CD4-positive, alpha-beta memory T cell (primary cell): ENCODE measurements at regions not wholly inside any gene's neighbourhood (a gene's known extent, or its start where the extent isn't known, plus 50 kb on each side); places are given as distances from the start of the nearest gene placed in this dataset.

Experiments
- CTCF ChIA-PET: fragments of 350-600 bp; sonication (Branson Sonifier 250); formaldehyde crosslinking; loops from one replicate; lab custom pipeline; 2021; ENCODE audit warnings: inconsistent platforms; ENCODE audit not compliant: partially characterized antibody; lab: Charles Lee
- POLR2A ChIA-PET: fragments of 350-600 bp; sonication (Branson Sonifier 250); formaldehyde crosslinking; loops from one replicate; lab custom pipeline; 2021; ENCODE audit not compliant: partially characterized antibody; lab: Charles Lee
- DNase-seq, 5 donors: peaks; one replicate each; pipeline versions ENCODE4 v3.0.0 to v3.0.0-alpha.2; 2020 to 2022; ENCODE audit warnings: mixed read lengths in 1 of 5
- H3K27ac ChIP-seq: one replicate; pipeline ENCODE4 v1.7.0; 2013; ENCODE audit warnings: low read depth, low read length
- H3K27me3 ChIP-seq: 2 replicates; pipeline ENCODE4 v1.7.0; 2013; ENCODE audit warnings: mild to moderate bottlenecking, low read length, moderate library complexity; ENCODE audit not compliant: insufficient read depth
- H3K36me3 ChIP-seq: 2 replicates; pipeline ENCODE4 v1.7.0; 2013; ENCODE audit warnings: mild to moderate bottlenecking, low read length, moderate library complexity; ENCODE audit not compliant: insufficient read depth
- H3K4me1 ChIP-seq: 2 replicates; pipeline ENCODE4 v1.7.0; 2013; ENCODE audit warnings: mild to moderate bottlenecking, low read length, moderate library complexity; ENCODE audit not compliant: insufficient read depth
- H3K4me3 ChIP-seq, 2 donors: one replicate each; pipeline ENCODE4 v1.7.0; 2013; ENCODE audit warnings: low read length in 2 of 2, mild to moderate bottlenecking in 1 of 2
- H3K9me3 ChIP-seq, 2 donors: one replicate each; pipeline ENCODE4 v1.7.0; 2013; ENCODE audit warnings: low read length in 2 of 2, control low read depth in 1 of 2; ENCODE audit not compliant: control insufficient read depth in 1 of 2
- H3K27ac Mint-ChIP-seq, 7 donors: one replicate each; pipeline ENCODE4 v1.8.0; 2020 to 2021; ENCODE audit warnings: mixed read lengths in 7 of 7, mild to moderate bottlenecking in 6 of 7, inconsistent platforms in 3 of 7, moderate library complexity in 3 of 7
- H3K27me3 Mint-ChIP-seq, 2 donors: one replicate each; pipeline ENCODE4 v1.8.0; 2020 to 2021; ENCODE audit warnings: mixed read lengths in 2 of 2
- H3K36me3 Mint-ChIP-seq, 2 donors: one replicate each; pipeline ENCODE4 v1.8.0; 2020 to 2021; ENCODE audit warnings: mixed read lengths in 2 of 2, inconsistent platforms in 1 of 2, mild to moderate bottlenecking in 1 of 2
- H3K4me1 Mint-ChIP-seq, 4 donors: one replicate each; pipeline ENCODE4 v1.8.0; 2020 to 2021; ENCODE audit warnings: mixed read lengths in 4 of 4, mild to moderate bottlenecking in 1 of 4
- H3K4me3 Mint-ChIP-seq, 8 donors: one replicate each; pipeline ENCODE4 v1.8.0; 2020 to 2021; ENCODE audit warnings: mixed read lengths in 8 of 8, mild to moderate bottlenecking in 7 of 8, moderate library complexity in 6 of 8, inconsistent platforms in 3 of 8
- H3K9me3 Mint-ChIP-seq, 8 donors: one replicate each; pipeline ENCODE4 v1.8.0; 2020 to 2021; ENCODE audit warnings: mixed read lengths in 8 of 8, mild to moderate bottlenecking in 5 of 8, inconsistent platforms in 3 of 8, moderate library complexity in 1 of 8
- intact Hi-C: fragments of 100-400 bp; cut with micrococcal nuclease; formaldehyde crosslinking; loops from one replicate; pipeline ENCODE4 v1.15.1; 2023

DNA sequence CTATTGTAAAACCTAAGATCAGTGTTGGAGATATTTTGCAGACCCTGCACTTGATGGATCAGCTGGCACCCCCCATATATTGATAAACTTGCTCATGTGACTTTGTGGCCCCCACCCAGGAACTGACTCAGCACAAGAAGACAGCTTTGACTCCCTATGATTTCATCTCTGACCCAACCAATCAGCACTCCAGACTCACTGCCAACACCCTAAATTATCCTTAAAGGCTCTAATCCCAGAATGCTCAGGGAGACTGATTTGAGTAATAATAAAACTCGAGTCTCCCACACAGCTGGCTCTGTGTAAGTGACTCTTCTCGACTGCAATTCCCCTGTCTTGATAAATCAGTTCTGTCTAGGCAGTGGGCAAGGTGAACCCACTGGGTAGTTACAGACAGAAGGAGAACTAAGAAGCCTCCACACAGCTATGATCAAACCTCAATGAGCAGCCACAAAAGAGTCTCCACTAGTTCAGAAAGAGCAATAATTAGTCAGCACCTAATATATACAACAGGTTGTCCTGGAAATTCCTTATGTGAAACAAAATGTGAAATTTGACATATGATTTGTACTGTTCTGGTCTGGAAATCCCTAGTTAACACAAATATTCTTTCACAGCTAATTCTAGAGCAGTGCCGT lies 52.2 kb downstream of the ACTL7B start:
- Histone ChIP-seq H3K27me3 (no peaks in the 10 kb centered on the region), H3K4me1 (no peaks in the 10 kb centered on the region), H3K36me3 (no peaks in the 10 kb centered on the region), H3K9me3 (no peaks in the 10 kb centered on the region), H3K27ac (no peak overlapping the region), H3K4me3 (no peak overlapping the region)
- intact Hi-C loops: no loop called here
- Mint-ChIP-seq H3K27ac (no peak overlapping the region), H3K4me1 (no peaks in the 10 kb centered on the region), H3K9me3 (no peaks in the 10 kb centered on the region), H3K36me3 (no peaks in the 10 kb centered on the region), H3K27me3 (peaks cover 5 to 10% of the 10 kb centered on the region in 2 donors), H3K4me3 (no peak overlapping the region)
- ChIA-PET CTCF (no interaction called here), POLR2A (no interaction called here)
- no peak for DNase-seq

DNA sequence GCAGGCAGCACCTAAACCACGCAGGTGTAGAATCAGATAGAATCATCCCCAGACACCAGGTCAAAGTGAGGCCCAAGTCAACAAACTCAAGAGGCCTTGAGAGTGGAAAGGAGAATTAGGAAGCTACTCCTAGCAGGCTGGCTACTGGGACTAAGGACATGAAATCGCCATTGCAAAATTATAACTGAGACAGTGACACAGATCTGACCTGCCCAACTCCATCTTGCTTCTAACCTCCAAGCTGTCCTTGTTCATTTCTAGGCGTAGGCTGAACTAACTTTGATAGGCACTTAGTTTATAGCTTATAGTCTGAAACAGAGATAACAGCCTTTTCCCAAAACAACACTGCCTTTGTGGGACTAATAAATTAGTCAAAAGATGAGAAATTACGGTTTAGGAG lies 52.8 kb downstream of the ACTL7B start:
- no peak overlapping the region for H3K4me3 ChIP-seq
- Mint-ChIP-seq H3K4me3 (no peak overlapping the region), H3K36me3 (no peaks in the 10 kb centered on the region), H3K9me3 (no peaks in the 10 kb centered on the region), H3K27ac (no peak overlapping the region), H3K27me3 (peaks cover 5 to 10% of the 10 kb centered on the region in 2 donors), H3K4me1 (no peaks in the 10 kb centered on the region)
- H3K4me1 ChIP-seq: no peaks in the 10 kb centered on the region
- H3K36me3 ChIP-seq: no peaks in the 10 kb centered on the region
- ChIA-PET CTCF (no interaction called here), POLR2A (no interaction called here)
- H3K27ac ChIP-seq: no peak overlapping the region
- no peaks in the 10 kb centered on the region for H3K9me3 ChIP-seq
- H3K27me3 ChIP-seq: no peaks in the 10 kb centered on the region
- DNase-seq: no peak
- intact Hi-C loops: no loop called here

DNA sequence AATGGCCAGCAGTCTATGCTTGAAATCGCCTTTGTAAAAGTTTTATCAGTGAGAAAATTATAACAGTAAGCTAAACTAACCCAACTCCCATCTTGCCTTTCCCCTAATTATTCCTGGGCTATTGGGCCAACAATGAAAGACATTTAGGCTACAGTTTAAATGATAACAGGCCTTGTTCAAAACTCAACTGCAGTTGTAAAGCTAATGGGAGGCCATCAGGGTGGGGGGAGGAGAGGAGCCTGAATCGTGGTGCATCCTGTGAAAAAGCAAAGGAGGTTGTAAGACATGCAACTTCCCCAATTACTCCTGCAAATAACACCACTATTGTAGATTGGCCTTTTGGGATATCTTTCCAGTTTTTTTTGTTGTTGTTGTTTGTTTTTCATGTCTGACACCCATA lies 53.8 kb downstream of the ACTL7B start:
- no peaks in the 10 kb centered on the region for H3K9me3 ChIP-seq
- peaks cover 6 to 7% of the 10 kb centered on the region in 2 donors for H3K27me3 Mint-ChIP-seq
- H3K27ac Mint-ChIP-seq: no peak overlapping the region
- DNase-seq: no peak
- no peaks in the 10 kb centered on the region for H3K4me1 Mint-ChIP-seq
- intact Hi-C loops: no loop called here
- no peaks in the 10 kb centered on the region for H3K9me3 Mint-ChIP-seq
- no peaks in the 10 kb centered on the region for H3K36me3 Mint-ChIP-seq
- no peak overlapping the region for H3K27ac ChIP-seq
- H3K27me3 ChIP-seq: no peaks in the 10 kb centered on the region
- no peak overlapping the region for H3K4me3 Mint-ChIP-seq
- CTCF ChIA-PET: interaction anchor here (0.5 kb wide), 1 partner anchor 269 kb away, joined by 3 read pairs; no protein-coding TSS in a partner anchor
- H3K4me1 ChIP-seq: no peaks in the 10 kb centered on the region
- POLR2A ChIA-PET: no interaction called here
- no peak overlapping the region for H3K4me3 ChIP-seq
- H3K36me3 ChIP-seq: no peaks in the 10 kb centered on the region

DNA sequence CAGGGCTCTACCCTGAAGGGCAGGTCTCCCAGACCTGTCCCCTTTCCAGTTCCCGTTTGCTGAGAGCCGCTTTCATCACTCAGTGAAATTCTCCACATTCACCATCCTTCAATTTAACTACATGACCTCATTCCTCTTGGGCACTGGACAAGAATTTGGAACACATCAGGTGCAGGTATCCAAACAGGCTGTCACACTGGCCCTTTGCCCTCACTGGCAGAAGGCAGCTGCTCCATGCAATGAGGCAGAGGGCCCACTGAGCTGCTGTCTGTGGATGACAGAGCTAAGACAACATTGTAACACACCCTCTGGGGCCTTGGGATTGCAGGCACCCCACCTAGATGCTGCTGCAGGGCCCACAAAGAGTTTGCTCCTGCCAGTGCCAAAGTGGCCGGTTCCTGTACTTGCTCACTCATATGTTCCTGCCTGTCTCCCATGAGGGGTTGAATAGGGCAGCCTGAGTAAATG lies 55.1 kb downstream of the ACTL7B start:
- Histone ChIP-seq H3K4me3 (no peak overlapping the region), H3K9me3 (no peaks in the 10 kb centered on the region), H3K27me3 (no peaks in the 10 kb centered on the region), H3K4me1 (no peaks in the 10 kb centered on the region), H3K27ac (no peak overlapping the region), H3K36me3 (no peaks in the 10 kb centered on the region)
- DNase-seq: no peak
- ChIA-PET POLR2A (no interaction called here), CTCF (no interaction called here)
- intact Hi-C loops: no loop called here
- H3K27ac Mint-ChIP-seq: no peak overlapping the region
- H3K4me1 Mint-ChIP-seq: no peaks in the 10 kb centered on the region
- H3K9me3 Mint-ChIP-seq: no peaks in the 10 kb centered on the region
- peaks cover 1 to 2% of the 10 kb centered on the region in 2 donors for H3K27me3 Mint-ChIP-seq
- no peak overlapping the region for H3K4me3 Mint-ChIP-seq
- H3K36me3 Mint-ChIP-seq: no peaks in the 10 kb centered on the region

DNA sequence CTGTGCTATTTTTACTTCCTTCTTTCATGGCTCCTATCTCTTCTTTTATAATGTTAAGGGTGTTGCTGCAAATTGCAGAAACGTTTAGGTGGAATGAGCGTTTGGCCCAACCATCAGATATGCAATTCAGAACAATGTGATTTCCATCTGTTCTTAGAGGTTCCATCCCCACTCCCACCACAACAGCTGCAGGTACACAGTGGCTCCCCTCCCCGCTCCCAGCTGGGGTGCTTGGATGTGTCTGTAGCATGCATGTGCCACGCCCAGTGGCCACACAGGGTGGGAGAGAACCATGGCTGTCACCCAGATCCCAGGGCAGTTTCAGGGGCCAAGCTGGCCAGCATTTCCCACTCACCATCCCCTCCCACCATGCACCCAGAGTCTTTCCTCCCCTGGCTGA lies 62.2 kb downstream of the ACTL7B start:
- ChIA-PET CTCF (no interaction called here), POLR2A (no interaction called here)
- H3K27ac ChIP-seq: no peak overlapping the region

DNA sequence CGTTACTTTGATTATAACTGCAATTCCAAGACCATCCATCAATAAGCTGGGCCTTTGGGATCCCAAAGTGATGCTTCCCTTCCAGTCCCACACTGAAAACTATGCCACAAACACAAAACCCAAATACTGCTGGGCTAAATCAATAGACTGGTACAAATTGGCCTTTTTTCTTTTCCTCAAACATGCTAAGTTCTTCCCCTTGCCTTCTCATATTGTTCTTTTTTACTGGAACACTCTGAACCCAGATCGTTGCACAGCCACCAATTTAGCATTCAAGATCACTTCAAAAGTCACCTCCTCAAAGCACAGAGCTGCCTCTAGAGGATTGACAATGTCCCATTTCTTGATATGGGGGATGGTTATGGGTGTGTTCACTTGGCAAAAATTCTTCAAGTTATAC lies 66.0 kb downstream of the ACTL7B start:
- Mint-ChIP-seq H3K27ac (no peak overlapping the region), H3K9me3 (peaks cover 0 to 8% (median 3%) of the 10 kb centered on the region in 8 donors), H3K36me3 (no peaks in the 10 kb centered on the region), H3K4me1 (no peaks in the 10 kb centered on the region), H3K4me3 (no peak overlapping the region), H3K27me3 (peaks cover 1 to 2% of the 10 kb centered on the region in 2 donors)
- no peak overlapping the region for H3K4me3 ChIP-seq
- H3K36me3 ChIP-seq: no peaks in the 10 kb centered on the region
- DNase-seq: no peak
- POLR2A ChIA-PET: no interaction called here
- CTCF ChIA-PET: no interaction called here
- H3K9me3 ChIP-seq: no peaks in the 10 kb centered on the region
- H3K27me3 ChIP-seq: no peaks in the 10 kb centered on the region
- no peaks in the 10 kb centered on the region for H3K4me1 ChIP-seq
- intact Hi-C loops: no loop called here
- no peak overlapping the region for H3K27ac ChIP-seq

More for the DNA sequence above, 62.2 kb downstream of the ACTL7B start:
- no peaks in the 10 kb centered on the region for H3K4me1 Mint-ChIP-seq
- intact Hi-C loops: no loop called here
- no peak overlapping the region for H3K4me3 ChIP-seq
- DNase-seq: no peak
- no peaks in the 10 kb centered on the region for H3K9me3 ChIP-seq
- no peak overlapping the region for H3K4me3 Mint-ChIP-seq
- no peaks in the 10 kb centered on the region for H3K27me3 ChIP-seq
- no peaks in the 10 kb centered on the region for H3K36me3 Mint-ChIP-seq
- no peaks in the 10 kb centered on the region for H3K4me1 ChIP-seq
- peaks cover 3 to 4% of the 10 kb centered on the region in 2 donors for H3K27me3 Mint-ChIP-seq
- peaks cover 0 to 8% (median 3%) of the 10 kb centered on the region in 8 donors for H3K9me3 Mint-ChIP-seq
- H3K36me3 ChIP-seq: no peaks in the 10 kb centered on the region
- H3K27ac Mint-ChIP-seq: no peak overlapping the region

DNA sequence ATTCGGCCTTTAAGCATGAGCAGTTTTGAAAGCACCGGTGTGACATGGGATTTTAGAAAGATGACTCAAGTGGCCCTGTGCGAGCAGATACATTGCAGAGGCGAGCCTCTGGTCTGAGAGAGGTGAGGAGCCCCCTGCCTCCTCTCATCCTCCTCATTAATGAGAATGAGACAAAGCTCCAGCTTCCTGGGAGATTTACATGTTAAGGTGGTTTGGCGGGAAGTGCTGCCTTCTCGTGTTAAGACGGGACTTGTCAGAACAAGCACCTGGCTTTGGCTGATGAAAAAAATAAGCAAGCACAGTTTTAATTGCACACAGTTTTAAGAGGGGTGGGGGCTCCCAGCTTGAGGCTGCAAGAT lies 68.1 kb downstream of the ACTL7B start:
- H3K27me3 ChIP-seq: no peaks in the 10 kb centered on the region
- H3K4me3 ChIP-seq: no peak overlapping the region
- intact Hi-C loops: no loop called here
- H3K27ac Mint-ChIP-seq: no peak overlapping the region
- H3K4me3 Mint-ChIP-seq: no peak overlapping the region
- H3K4me1 ChIP-seq: no peaks in the 10 kb centered on the region
- H3K4me1 Mint-ChIP-seq: no peaks in the 10 kb centered on the region
- H3K9me3 ChIP-seq: no peaks in the 10 kb centered on the region
- H3K9me3 Mint-ChIP-seq: peaks cover 0 to 5% (median under 1%) of the 10 kb centered on the region in 8 donors
- H3K36me3 Mint-ChIP-seq: no peaks in the 10 kb centered on the region
- no peak for DNase-seq
- H3K36me3 ChIP-seq: no peaks in the 10 kb centered on the region
- H3K27ac ChIP-seq: no peak overlapping the region
- H3K27me3 Mint-ChIP-seq: peaks cover 3 to 5% of the 10 kb centered on the region in 2 donors
- ChIA-PET CTCF (no interaction called here), POLR2A (no interaction called here)
